ENCODE measurements at regions not wholly inside any gene's neighbourhood (a gene's known extent, or its start where the extent isn't known, plus 50 kb on each side); places are given as distances from the start of the nearest gene placed in this dataset.
A peak's percentile ranks its signal among the peaks of the same experiment; 100 is the strongest.

GRCh38 chr4:100299046-100299840, 109.0 kb upstream of the DDIT4L start:
- H3K36me3 ChIP-seq (ENCODE audit: control insufficient read depth, insufficient read depth, low read length), result no peaks in the 10 kb centered on the region
- ChIA-PET POLR2A (interaction anchor here (0.6 to 0.8 kb wide), 2 partner anchors 42 to 135 kb away, joined by 3 to 4 read pairs; no protein-coding TSS in a partner anchor), CTCF (interaction anchor here (0.7 kb wide), 1 partner anchor 205 kb away, joined by 3 read pairs; no protein-coding TSS in a partner anchor)
- no peak overlapping the region for H3K4me3 ChIP-seq (ENCODE audit: low read depth, low read length)
- TF ChIP-seq CTCF (IDR thresholded peaks at IDR 0.05; ENCODE audit: insufficient read depth, low read depth, low read length), result no peak
- no peaks in the 10 kb centered on the region for H3K27me3 ChIP-seq (ENCODE audit: control insufficient read depth, insufficient read depth, low read length)
- peak; percentile 84 for DNase-seq (ENCODE audit: low read depth)

GRCh38 chr4:100295792-100296191, 105.5 kb upstream of the DDIT4L start:
- H3K27me3 ChIP-seq (ENCODE audit: control insufficient read depth, insufficient read depth, low read length), result no peaks in the 10 kb centered on the region
- H3K4me3 ChIP-seq (ENCODE audit: low read depth, low read length), result no peak overlapping the region
- ChIA-PET CTCF (interaction anchor here (0.6 kb wide), 1 partner anchor 13 kb away, joined by 4 read pairs; no protein-coding TSS in a partner anchor), POLR2A (no interaction called here)
- DNase-seq (ENCODE audit: low read depth), result no peak
- no peaks in the 10 kb centered on the region for H3K36me3 ChIP-seq (ENCODE audit: control insufficient read depth, insufficient read depth, low read length)
- no peak for TF ChIP-seq CTCF (IDR thresholded peaks at IDR 0.05; ENCODE audit: insufficient read depth, low read depth, low read length)

- no peak for DNase-seq (ENCODE audit: low read depth)
- CTCF ChIA-PET, result interaction anchor here (1.3 kb wide), 1 partner anchor 9 kb away, joined by 4 read pairs; no protein-coding TSS in a partner anchor
- no peaks in the 10 kb centered on the region for H3K36me3 ChIP-seq (ENCODE audit: control insufficient read depth, insufficient read depth, low read length)
- POLR2A ChIA-PET, result no interaction called here
- no peak for TF ChIP-seq CTCF (IDR thresholded peaks at IDR 0.05; ENCODE audit: insufficient read depth, low read depth, low read length)
- H3K27me3 ChIP-seq (ENCODE audit: control insufficient read depth, insufficient read depth, low read length), result no peaks in the 10 kb centered on the region
- H3K4me3 ChIP-seq (ENCODE audit: low read depth, low read length), result no peak overlapping the region
Observed at GRCh38 chr4:100294356-100294755, 104.1 kb upstream of the DDIT4L start.

- ChIA-PET CTCF (no interaction called here), POLR2A (no interaction called here)
- TF ChIP-seq CTCF (IDR thresholded peaks at IDR 0.05; ENCODE audit: insufficient read depth, low read depth, low read length), result no peak
- Histone ChIP-seq H3K4me3 (ENCODE audit: low read depth, low read length) (no peak overlapping the region), H3K36me3 (ENCODE audit: control insufficient read depth, insufficient read depth, low read length) (no peaks in the 10 kb centered on the region), H3K27me3 (ENCODE audit: control insufficient read depth, insufficient read depth, low read length) (no peaks in the 10 kb centered on the region)
- no peak for DNase-seq (ENCODE audit: low read depth)
Observed at GRCh38 chr4:100290585-100290984, 100.3 kb upstream of the DDIT4L start.

- no peak overlapping the region for H3K4me3 ChIP-seq (ENCODE audit: low read depth, low read length)
- no peaks in the 10 kb centered on the region for H3K36me3 ChIP-seq (ENCODE audit: control insufficient read depth, insufficient read depth, low read length)
- POLR2A ChIA-PET, result no interaction called here
- no peaks in the 10 kb centered on the region for H3K27me3 ChIP-seq (ENCODE audit: control insufficient read depth, insufficient read depth, low read length)
- no peak for DNase-seq (ENCODE audit: low read depth)
- TF ChIP-seq CTCF (IDR thresholded peaks at IDR 0.05; ENCODE audit: insufficient read depth, low read depth, low read length), result no peak
- CTCF ChIA-PET, result no interaction called here
Observed at GRCh38 chr4:100289946-100290345, 99.7 kb upstream of the DDIT4L start.
